ENCODE measurements at regions not wholly inside any gene's neighbourhood (a gene's known extent, or its start where the extent isn't known, plus 50 kb on each side); places are given as distances from the start of the nearest gene placed in this dataset.

DNA sequence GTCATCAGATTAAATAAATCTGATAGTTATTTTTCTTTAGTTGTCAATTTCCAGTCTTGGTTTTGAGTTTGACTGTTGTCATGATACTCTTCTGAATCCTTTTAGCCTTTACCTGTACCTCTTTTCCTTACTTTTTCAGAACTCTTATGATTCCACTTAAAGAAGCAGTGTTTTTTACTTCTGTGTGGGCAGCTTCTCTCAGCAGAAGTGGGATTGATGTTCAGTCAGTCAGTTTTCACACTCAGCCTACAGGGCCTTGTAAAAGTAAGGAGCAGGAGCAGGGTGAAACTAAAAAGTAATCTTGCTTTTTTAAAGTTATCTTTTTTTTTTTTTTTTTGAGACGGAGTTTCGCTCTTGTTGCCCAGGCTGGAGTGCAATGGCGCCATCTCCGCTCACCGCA lies 75.1 kb downstream of the HAUS1 start:
- TF ChIP-seq, protein P1, sequence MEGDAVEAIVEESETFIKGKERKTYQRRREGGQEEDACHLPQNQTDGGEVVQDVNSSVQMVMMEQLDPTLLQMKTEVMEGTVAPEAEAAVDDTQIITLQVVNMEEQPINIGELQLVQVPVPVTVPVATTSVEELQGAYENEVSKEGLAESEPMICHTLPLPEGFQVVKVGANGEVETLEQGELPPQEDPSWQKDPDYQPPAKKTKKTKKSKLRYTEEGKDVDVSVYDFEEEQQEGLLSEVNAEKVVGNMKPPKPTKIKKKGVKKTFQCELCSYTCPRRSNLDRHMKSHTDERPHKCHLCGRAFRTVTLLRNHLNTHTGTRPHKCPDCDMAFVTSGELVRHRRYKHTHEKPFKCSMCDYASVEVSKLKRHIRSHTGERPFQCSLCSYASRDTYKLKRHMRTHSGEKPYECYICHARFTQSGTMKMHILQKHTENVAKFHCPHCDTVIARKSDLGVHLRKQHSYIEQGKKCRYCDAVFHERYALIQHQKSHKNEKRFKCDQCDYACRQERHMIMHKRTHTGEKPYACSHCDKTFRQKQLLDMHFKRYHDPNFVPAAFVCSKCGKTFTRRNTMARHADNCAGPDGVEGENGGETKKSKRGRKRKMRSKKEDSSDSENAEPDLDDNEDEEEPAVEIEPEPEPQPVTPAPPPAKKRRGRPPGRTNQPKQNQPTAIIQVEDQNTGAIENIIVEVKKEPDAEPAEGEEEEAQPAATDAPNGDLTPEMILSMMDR (IDR thresholded peaks at IDR 0.05; ENCODE audit: low read depth, low read length, poor library complexity, severe bottlenecking): no peak
- no peak for TF ChIP-seq EZH2phosphoT487 (IDR thresholded peaks at IDR 0.05; ENCODE audit: borderline replicate concordance, low read length)

Data from DOHH2 (cell line).